Thyroid gland (tissue), 4 donors: ENCODE measurements at regions not wholly inside any gene's neighbourhood (a gene's known extent, or its start where the extent isn't known, plus 50 kb on each side); places are given as distances from the start of the nearest gene placed in this dataset.
"Not testable (repeated sequence)": the region's sequence is repeated elsewhere in the genome, so short reads cannot be mapped to it uniquely, and the experiment has no call there.

ENCODE experiments used
- DNase-seq, 2 donors: peaks; one replicate each; pipeline ENCODE4 v3.0.0-alpha.2; 2019
- H3K27ac ChIP-seq, 3 donors: fragments of 200-600 bp; sonication (generic); 1 replicate in 2 of 3; 2 replicates in 1 of 3; pipeline ENCODE4 v1.5.1; 2016 to 2019; ENCODE audit warnings: mild to moderate bottlenecking in 1 of 3, moderate library complexity in 1 of 3
- H3K27me3 ChIP-seq: fragments of 200-600 bp; sonication (generic); one replicate; pipeline ENCODE4 v1.5.1; 2019
- H3K36me3 ChIP-seq, 2 donors: fragments of 200-600 bp; sonication (generic); one replicate each; pipeline ENCODE4 v1.5.1; 2016 to 2019
- H3K4me1 ChIP-seq, 2 donors: fragments of 200-600 bp; sonication (generic); one replicate each; pipeline ENCODE4 v1.5.1; 2017 to 2019
- H3K4me3 ChIP-seq, 3 donors: fragments of 200-600 bp; sonication (generic); replicated peaks in 1 of 3; 1 replicate in 2 of 3; 2 replicates in 1 of 3; pipeline ENCODE4 v1.5.1; 2016; ENCODE audit warnings: mild to moderate bottlenecking in 1 of 3
- H3K9me3 ChIP-seq: fragments of 200-600 bp; sonication (generic); one replicate; pipeline ENCODE4 v1.5.1; 2017
- POLR2A ChIP-seq, 2 donors: fragments of 450-650 bp; IDR thresholded peaks; one replicate each; pipeline ENCODE4 v1.6.1; 2017; ENCODE audit warnings: antibody characterized with exemption in 2 of 2, mild to moderate bottlenecking in 2 of 2, moderate library complexity in 1 of 2
- WGBS, 2 donors: methylation state at CpG; one replicate each; pipeline ENCODE4 v1.1.5; 2017; 5-methylcytosine and 5-hydroxymethylcytosine counted together
- intact Hi-C: fragments of 100-400 bp; cut with DNase I; formaldehyde crosslinking; loops from one replicate; pipeline ENCODE4 v1.15.1; 2023
- TF ChIP-seq, protein P1 (sequence below), 6 experiments: fragments of 200-600 bp in 3 of 6; fragments of 450-650 bp in 3 of 6; sonication (generic) in 3 of 6; IDR thresholded peaks; one replicate each; pipeline ENCODE4 v1.5.1; 2016 to 2019; ENCODE audit warnings: antibody characterized with exemption in 6 of 6, mild to moderate bottlenecking in 2 of 6, inconsistent platforms in 1 of 6, moderate library complexity in 1 of 6

DNA sequence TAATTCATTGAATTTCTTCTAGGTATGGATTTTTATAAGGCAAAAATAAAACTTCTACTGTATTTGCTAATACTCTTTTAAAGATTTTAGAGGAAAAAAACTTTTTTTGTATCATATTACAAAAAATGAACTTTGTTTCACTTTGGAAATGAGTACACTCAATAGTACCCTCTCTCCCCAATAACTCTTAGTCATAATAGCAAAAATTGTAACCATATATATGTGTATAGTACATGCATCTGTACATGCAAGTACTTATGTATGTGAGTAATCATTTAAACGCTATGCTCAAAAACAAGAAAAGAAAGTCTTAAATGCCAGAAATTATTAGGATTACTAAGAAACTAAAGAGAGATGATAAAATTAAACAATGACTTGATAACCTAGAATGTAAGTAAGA lies 95.9 kb upstream of the HGF start:
- Histone ChIP-seq H3K27ac (no peak overlapping the region), H3K27me3 (no peaks in the 10 kb centered on the region), H3K4me3 (no peak overlapping the region), H3K9me3 (no peaks in the 10 kb centered on the region), H3K36me3 (no peaks in the 10 kb centered on the region), H3K4me1 (no peaks in the 10 kb centered on the region)
- TF ChIP-seq POLR2A (IDR thresholded peaks at IDR 0.05): no peak
- TF ChIP-seq, protein P1, sequence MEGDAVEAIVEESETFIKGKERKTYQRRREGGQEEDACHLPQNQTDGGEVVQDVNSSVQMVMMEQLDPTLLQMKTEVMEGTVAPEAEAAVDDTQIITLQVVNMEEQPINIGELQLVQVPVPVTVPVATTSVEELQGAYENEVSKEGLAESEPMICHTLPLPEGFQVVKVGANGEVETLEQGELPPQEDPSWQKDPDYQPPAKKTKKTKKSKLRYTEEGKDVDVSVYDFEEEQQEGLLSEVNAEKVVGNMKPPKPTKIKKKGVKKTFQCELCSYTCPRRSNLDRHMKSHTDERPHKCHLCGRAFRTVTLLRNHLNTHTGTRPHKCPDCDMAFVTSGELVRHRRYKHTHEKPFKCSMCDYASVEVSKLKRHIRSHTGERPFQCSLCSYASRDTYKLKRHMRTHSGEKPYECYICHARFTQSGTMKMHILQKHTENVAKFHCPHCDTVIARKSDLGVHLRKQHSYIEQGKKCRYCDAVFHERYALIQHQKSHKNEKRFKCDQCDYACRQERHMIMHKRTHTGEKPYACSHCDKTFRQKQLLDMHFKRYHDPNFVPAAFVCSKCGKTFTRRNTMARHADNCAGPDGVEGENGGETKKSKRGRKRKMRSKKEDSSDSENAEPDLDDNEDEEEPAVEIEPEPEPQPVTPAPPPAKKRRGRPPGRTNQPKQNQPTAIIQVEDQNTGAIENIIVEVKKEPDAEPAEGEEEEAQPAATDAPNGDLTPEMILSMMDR (IDR thresholded peaks at IDR 0.05): no peak
- intact Hi-C loops: no loop called here
- no peak for DNase-seq
- WGBS, 2 donors: 87 to 100% methylated on average over 1 of the region's 1 CpG

DNA sequence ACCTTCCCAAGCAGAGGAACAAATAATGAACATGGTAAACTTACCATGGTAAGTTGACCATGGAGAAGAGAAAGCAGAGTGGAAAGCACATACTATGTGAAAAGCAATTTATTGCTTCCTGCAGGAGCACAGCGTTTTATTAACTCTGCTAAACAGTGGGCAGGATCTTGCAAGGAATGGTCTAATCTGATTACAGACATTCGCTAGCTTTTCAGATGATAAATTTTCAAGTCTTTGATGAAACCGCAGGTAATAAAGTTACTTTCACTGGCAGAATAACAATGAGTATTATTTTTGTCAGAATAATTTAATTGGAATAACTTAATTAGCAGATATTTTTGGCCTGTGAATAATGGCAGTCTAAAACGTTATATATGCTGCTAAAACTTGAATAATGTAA lies 89.6 kb upstream of the HGF start:
- intact Hi-C loops: no loop called here
- H3K36me3 ChIP-seq: no peaks in the 10 kb centered on the region
- 85 to 88% methylated on average over 4 of the region's 4 CpGs for WGBS, 2 donors
- no peaks in the 10 kb centered on the region for H3K9me3 ChIP-seq
- no peak overlapping the region for H3K4me3 ChIP-seq
- TF ChIP-seq, protein P1 (IDR thresholded peaks at IDR 0.05): no peak
- TF ChIP-seq POLR2A (IDR thresholded peaks at IDR 0.05): no peak
- no peak for DNase-seq
- no peaks in the 10 kb centered on the region for H3K27me3 ChIP-seq
- no peaks in the 10 kb centered on the region for H3K4me1 ChIP-seq
- H3K27ac ChIP-seq: no peak overlapping the region

DNA sequence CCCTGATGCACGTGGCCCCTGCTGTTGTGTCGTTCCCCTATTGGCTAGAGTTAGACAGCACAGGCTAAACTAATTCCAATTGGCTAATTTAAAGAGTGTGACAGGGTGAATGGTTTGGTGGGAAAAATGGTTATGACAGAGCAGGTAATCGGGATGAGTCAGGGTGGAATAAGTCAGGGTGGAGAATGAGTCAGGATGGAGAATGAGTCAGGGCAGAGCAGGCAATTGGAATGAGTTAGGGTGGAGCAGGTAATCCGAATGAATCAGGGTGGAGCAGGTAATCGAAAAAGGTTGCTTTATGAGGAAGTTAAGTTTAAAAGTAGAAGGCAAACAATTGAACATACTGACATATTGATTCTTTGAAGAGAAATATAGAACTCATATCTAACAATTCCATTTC lies 89.0 kb upstream of the HGF start:
- H3K4me1 ChIP-seq, H3K9me3 ChIP-seq, H3K27me3 ChIP-seq, H3K27ac ChIP-seq, DNase-seq, intact Hi-C loops, H3K36me3 ChIP-seq, H3K4me3 ChIP-seq: not testable (repeated sequence)
- WGBS, 2 donors: 85 to 88% methylated on average over 5 of the region's 5 CpGs

DNA sequence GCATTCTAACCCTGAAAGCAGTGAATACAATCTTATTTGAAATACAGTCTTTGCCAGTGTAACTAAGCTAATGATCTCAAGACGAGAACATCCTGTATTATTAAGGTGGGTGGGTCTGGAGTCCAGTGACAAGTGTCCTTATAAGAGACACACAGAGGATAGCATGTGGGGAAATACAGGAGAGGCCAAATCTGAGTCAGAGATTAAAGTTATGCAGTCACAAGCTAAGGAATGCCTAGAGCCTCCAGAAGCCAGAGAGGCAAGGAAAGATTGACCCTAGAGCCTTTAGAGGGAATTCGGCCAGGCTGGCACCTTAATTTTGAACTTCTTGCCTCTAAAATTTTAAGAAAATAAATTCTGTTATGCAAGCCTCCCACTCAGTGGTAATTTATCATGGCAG lies 87.5 kb upstream of the HGF start:
- Histone ChIP-seq H3K36me3 (no peaks in the 10 kb centered on the region), H3K4me3 (no peak overlapping the region), H3K4me1 (no peaks in the 10 kb centered on the region), H3K27me3 (no peaks in the 10 kb centered on the region), H3K9me3 (no peaks in the 10 kb centered on the region), H3K27ac (no peak overlapping the region)
- 85 to 90% methylated on average over 2 of the region's 2 CpGs for WGBS, 2 donors
- intact Hi-C loops: no loop called here
- TF ChIP-seq POLR2A (IDR thresholded peaks at IDR 0.05): no peak
- TF ChIP-seq, protein P1 (IDR thresholded peaks at IDR 0.05): no peak
- DNase-seq: no peak

DNA sequence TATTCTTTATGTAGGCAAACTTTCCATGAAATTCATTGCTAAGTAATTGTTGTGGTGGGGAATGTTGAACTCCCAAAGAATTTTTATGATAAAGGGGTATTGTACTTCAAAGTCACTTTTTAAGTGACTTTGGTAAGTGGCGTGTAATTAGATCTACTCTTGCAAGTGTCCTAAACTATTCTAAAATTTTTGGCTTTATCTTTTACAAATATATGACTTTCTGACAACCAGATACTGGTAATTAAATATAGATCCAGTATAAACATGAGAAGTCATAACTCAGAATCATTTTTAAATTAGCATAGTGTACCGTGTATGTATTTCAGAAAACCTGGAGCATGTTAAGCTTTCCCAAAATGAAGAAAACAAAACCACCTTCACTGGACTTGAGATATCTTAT lies 84.7 kb upstream of the HGF start:
- 78 to 89% methylated on average over 2 of the region's 2 CpGs for WGBS, 2 donors
- Histone ChIP-seq H3K4me1 (no peaks in the 10 kb centered on the region), H3K4me3 (no peak overlapping the region), H3K27me3 (no peaks in the 10 kb centered on the region), H3K27ac (no peak overlapping the region), H3K9me3 (no peaks in the 10 kb centered on the region), H3K36me3 (no peaks in the 10 kb centered on the region)
- no peak for TF ChIP-seq POLR2A (IDR thresholded peaks at IDR 0.05)
- TF ChIP-seq, protein P1 (IDR thresholded peaks at IDR 0.05): no peak
- no peak for DNase-seq
- intact Hi-C loops: no loop called here

DNA sequence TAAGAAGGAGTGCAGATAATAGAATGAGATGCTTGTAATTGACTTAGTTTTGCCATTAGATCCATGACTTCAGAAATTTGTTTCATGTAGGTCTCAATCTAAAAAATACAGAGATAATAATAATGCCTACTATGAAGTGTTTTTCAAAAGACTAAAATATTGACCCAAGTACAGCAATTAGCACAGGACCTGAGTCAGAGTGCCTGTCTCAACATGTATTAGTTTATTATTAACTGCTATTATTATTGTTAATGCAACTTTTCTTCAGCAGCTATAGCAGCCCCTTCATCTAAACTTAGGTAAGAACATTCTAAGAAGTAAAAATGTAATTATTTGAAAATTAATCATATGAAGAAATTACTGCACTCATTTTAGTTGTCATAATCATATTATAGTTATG lies 82.9 kb upstream of the HGF start:
- TF ChIP-seq, protein P1 (IDR thresholded peaks at IDR 0.05): no peak
- TF ChIP-seq POLR2A (IDR thresholded peaks at IDR 0.05): no peak
- Histone ChIP-seq H3K27ac (no peak overlapping the region), H3K27me3 (no peaks in the 10 kb centered on the region), H3K4me1 (no peaks in the 10 kb centered on the region), H3K36me3 (no peaks in the 10 kb centered on the region), H3K4me3 (no peak overlapping the region), H3K9me3 (no peaks in the 10 kb centered on the region)
- intact Hi-C loops: no loop called here
- no peak for DNase-seq
